ENCODE measurements at regions not wholly inside any gene's neighbourhood (a gene's known extent, or its start where the extent isn't known, plus 50 kb on each side); places are given as distances from the start of the nearest gene placed in this dataset.
A peak's percentile ranks its signal among the peaks of the same experiment; 100 is the strongest.

GRCh38 chr2:402721-403120 is 114.8 kb upstream of the ALKAL2 start:
- ChIA-PET POLR2A (ENCODE audit: partially characterized antibody) (no interaction called here), CTCF (ENCODE audit: partially characterized antibody) (no interaction called here)
- Histone ChIP-seq H3K4me3 (ENCODE audit: extremely low read depth in 1 of 4, insufficient read depth in 2 of 4, low read depth in 3 of 4, low read length in 4 of 4) (no peak overlapping the region), H3K9ac (replicated peaks in 1 of 4; ENCODE audit: extremely low read depth in 1 of 4, low read depth in 3 of 4, low read length in 3 of 4) (no peak overlapping the region), H2BK120ac (replicated peaks; ENCODE audit: low read depth, low read length) (no peak overlapping the region), H3K79me1 (ENCODE audit: low read depth, low read length) (no peaks in the 10 kb centered on the region), H3K27ac (ENCODE audit: low read depth, low read length) (no peak overlapping the region), H3K36me3 (ENCODE audit: control insufficient read depth in 2 of 4, insufficient read depth in 4 of 4, low read length in 3 of 4) (no peaks in the 10 kb centered on the region), H3K27me3 (replicated peaks in 1 of 4; ENCODE audit: control insufficient read depth in 3 of 4, extremely low read depth in 1 of 4, insufficient read depth in 3 of 4, low read length in 3 of 4) (no peaks in the 10 kb centered on the region), H3K23me2 (ENCODE audit: low read depth, low read length) (no peaks in the 10 kb centered on the region), H4K5ac (ENCODE audit: insufficient read length, low read depth, low read length) (no peak overlapping the region), H2BK20ac (ENCODE audit: low read length) (no peak overlapping the region), H2BK12ac (ENCODE audit: low read depth, low read length) (no peak overlapping the region), H2BK5ac (ENCODE audit: low read depth, low read length) (no peak overlapping the region), H3K56ac (replicated peaks; ENCODE audit: insufficient read length, low read depth, low read length) (no peak overlapping the region), H3K18ac (ENCODE audit: extremely low read depth, low read length) (no peak overlapping the region), H4K20me1 (replicated peaks in 1 of 2; ENCODE audit: control insufficient read depth in 1 of 2, insufficient read depth in 2 of 2, low read length in 2 of 2) (no peaks in the 10 kb centered on the region), H3K4me2 (ENCODE audit: insufficient read depth in 1 of 2, low read depth in 2 of 2, low read length in 2 of 2) (no peak overlapping the region), H3K4me1 (replicated peaks in 1 of 4; ENCODE audit: control insufficient read depth in 3 of 4, insufficient read depth in 4 of 4, low read length in 3 of 4) (peaks cover 0 to 6% (median 2%) of the 10 kb centered on the region in 4 experiments; a peak in 4 of 7 replicates), H3K79me2 (ENCODE audit: control insufficient read depth in 1 of 2, insufficient read depth in 2 of 2, low read length in 2 of 2) (no peaks in the 10 kb centered on the region), H3K23ac (ENCODE audit: insufficient read length) (no peak overlapping the region), H3K9me3 (ENCODE audit: insufficient read depth in 2 of 2, low read depth in 1 of 2, low read length in 1 of 2) (peaks cover 2 to 3% of the 10 kb centered on the region in 2 experiments; a peak in 1 of 4 replicates), H4K91ac (replicated peaks; ENCODE audit: insufficient read length, low read length) (no peak overlapping the region), H3K4ac (replicated peaks; ENCODE audit: insufficient read length, low read depth, low read length) (no peak overlapping the region), H4K8ac (ENCODE audit: extremely low read depth, insufficient read depth, low read length) (no peak overlapping the region), H2BK15ac (ENCODE audit: low read length) (no peak overlapping the region), H2AK5ac (ENCODE audit: low read depth, low read length) (no peak overlapping the region), H3K14ac (ENCODE audit: insufficient read length) (no peak overlapping the region), H2AFZ (ENCODE audit: low read length) (no peak overlapping the region)
- FAIRE-seq: no peak
- WGBS, 2 experiments (ENCODE audit: extremely low coverage in 1 of 2, insufficient coverage in 1 of 2, insufficient read length in 1 of 2, insufficient replicate concordance in 2 of 2, low coverage in 1 of 2, low lambda C conversion rate in 2 of 2, missing lambda C conversion rate in 1 of 2): 94% methylated on average over 3 of the region's 3 CpGs; no CpG with 5 or more reads in 1 of the 2 experiments
- TF ChIP-seq RBBP5 (IDR thresholded peaks at IDR 0.05; ENCODE audit: borderline replicate concordance, low read depth, low read length): no peak
- TF ChIP-seq EZH2 (IDR thresholded peaks at IDR 0.05; ENCODE audit: low read depth, low read length, severe bottlenecking): no peak
- TF ChIP-seq BACH1 (IDR thresholded peaks at IDR 0.05; ENCODE audit: low read length): no peak
- TF ChIP-seq JUN (IDR thresholded peaks at IDR 0.05; ENCODE audit: low read depth, low read length): no peak
- TF ChIP-seq SP2 (IDR thresholded peaks at IDR 0.05; ENCODE audit: low read length): no peak
- no peak for TF ChIP-seq RXRA (IDR thresholded peaks at IDR 0.05; ENCODE audit: insufficient read depth, low read depth, low read length)
- TF ChIP-seq EP300 (IDR thresholded peaks at IDR 0.05; ENCODE audit: borderline replicate concordance in 1 of 2, low read depth in 2 of 2, low read length in 2 of 2): no peak
- TF ChIP-seq JUND (IDR thresholded peaks at IDR 0.05; ENCODE audit: low read length): no peak
- TF ChIP-seq TCF12 (IDR thresholded peaks at IDR 0.05; ENCODE audit: low read depth, low read length): no peak
- no peak for TF ChIP-seq FOSL1 (IDR thresholded peaks at IDR 0.05; ENCODE audit: insufficient read depth, low read depth, low read length)
- TF ChIP-seq GABPA (IDR thresholded peaks at IDR 0.05; ENCODE audit: borderline replicate concordance, insufficient read depth, low read length): no peak
- peak in 1 of 2 experiments; percentile 13 for DNase-seq (ENCODE audit: low read depth in 1 of 2, low spot score in 2 of 2)
